ENCODE measurements at regions not wholly inside any gene's neighbourhood (a gene's known extent, or its start where the extent isn't known, plus 50 kb on each side); places are given as distances from the start of the nearest gene placed in this dataset.

DNA sequence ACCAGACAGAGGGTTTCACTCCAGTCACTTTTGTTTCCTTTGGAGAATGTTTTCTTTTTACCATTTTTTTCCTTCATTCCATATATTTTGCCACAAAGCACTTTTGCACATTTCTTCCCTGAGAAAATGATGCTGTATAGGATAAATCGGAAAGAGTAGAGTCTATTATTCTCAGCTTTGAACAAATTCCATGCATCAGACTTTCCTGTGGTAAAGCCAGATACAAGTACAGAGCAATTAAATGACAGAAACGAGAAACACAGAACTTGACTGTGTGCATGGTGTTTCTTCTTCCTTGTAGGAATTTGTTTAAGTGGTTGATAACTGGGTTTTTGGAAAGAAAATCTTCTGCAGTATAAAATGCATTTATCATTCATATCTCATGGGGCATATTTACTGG is 107.4 kb upstream of the CSNK1A1L start:
- no peak overlapping the region for H3K9ac ChIP-seq (ENCODE audit: insufficient read depth in 1 of 2, low read depth in 2 of 2, low read length in 2 of 2)
- ChIA-PET POLR2A (no interaction called here), CTCF (ENCODE audit: low intra/inter-chr PET ratio) (no interaction called here)
- H3K4me2 ChIP-seq (ENCODE audit: insufficient read depth, low read length): no peak overlapping the region
- no peak for FAIRE-seq
- H3K4me3 ChIP-seq: no peak overlapping the region
- no peak for DNase-seq (ENCODE audit: extremely low read depth in 1 of 4, low spot score in 3 of 4)
- H4K20me1 ChIP-seq (replicated peaks; ENCODE audit: control insufficient read depth, insufficient read depth, low read length): no peaks in the 10 kb centered on the region
- no peaks in the 10 kb centered on the region for H3K4me1 ChIP-seq (replicated peaks in 1 of 2; ENCODE audit: control insufficient read depth in 2 of 2, insufficient read depth in 2 of 2, low read length in 2 of 2)
- ATAC-seq: no peak
- in situ Hi-C loops (cut with MboI) (no loop called here), intact Hi-C loops (cut with micrococcal nuclease) (no loop called here)
- no peak overlapping the region for H3K27ac ChIP-seq (ENCODE audit: extremely low read depth, low read depth, low read length)
- H3K9me3 ChIP-seq (replicated peaks; ENCODE audit: control insufficient read depth, insufficient read depth, low read depth, low read length): no peaks in the 10 kb centered on the region
- no peak overlapping the region for H2AFZ ChIP-seq (ENCODE audit: low read depth, low read length)
- WGBS (ENCODE audit: insufficient coverage, low coverage, missing lambda C conversion rate): 0% methylated on average over 1 of the region's 2 CpGs
- no TSS peak for BruUV-seq (replicated peaks)
- TF ChIP-seq, protein P1, sequence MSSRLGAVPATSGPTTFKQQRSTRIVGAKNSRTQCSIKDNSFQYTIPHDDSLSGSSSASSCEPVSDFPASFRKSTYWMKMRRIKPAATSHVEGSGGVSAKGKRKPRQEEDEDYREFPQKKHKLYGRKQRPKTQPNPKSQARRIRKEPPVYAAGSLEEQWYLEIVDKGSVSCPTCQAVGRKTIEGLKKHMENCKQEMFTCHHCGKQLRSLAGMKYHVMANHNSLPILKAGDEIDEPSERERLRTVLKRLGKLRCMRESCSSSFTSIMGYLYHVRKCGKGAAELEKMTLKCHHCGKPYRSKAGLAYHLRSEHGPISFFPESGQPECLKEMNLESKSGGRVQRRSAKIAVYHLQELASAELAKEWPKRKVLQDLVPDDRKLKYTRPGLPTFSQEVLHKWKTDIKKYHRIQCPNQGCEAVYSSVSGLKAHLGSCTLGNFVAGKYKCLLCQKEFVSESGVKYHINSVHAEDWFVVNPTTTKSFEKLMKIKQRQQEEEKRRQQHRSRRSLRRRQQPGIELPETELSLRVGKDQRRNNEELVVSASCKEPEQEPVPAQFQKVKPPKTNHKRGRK (tag; IDR thresholded peaks at IDR 0.05): no peak
- TF ChIP-seq, protein P2, sequence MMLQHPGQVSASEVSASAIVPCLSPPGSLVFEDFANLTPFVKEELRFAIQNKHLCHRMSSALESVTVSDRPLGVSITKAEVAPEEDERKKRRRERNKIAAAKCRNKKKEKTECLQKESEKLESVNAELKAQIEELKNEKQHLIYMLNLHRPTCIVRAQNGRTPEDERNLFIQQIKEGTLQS (IDR thresholded peaks at IDR 0.05): no peak
- TF ChIP-seq, protein P2 (CRISPR knock-in tag; conservative IDR thresholded peaks at IDR 0.05): no peak
- TF ChIP-seq ZNF644 (tag; IDR thresholded peaks at IDR 0.05; ENCODE audit: low read depth): no peak
- TF ChIP-seq ETV6 (IDR thresholded peaks at IDR 0.05; ENCODE audit: borderline replicate concordance in 1 of 2, low read depth in 2 of 2, low read length in 1 of 2): no peak
- no peak for TF ChIP-seq ETV6 (CRISPR knock-in tag; IDR thresholded peaks at IDR 0.05; ENCODE audit: borderline replicate concordance)
- TF ChIP-seq, protein P3, sequence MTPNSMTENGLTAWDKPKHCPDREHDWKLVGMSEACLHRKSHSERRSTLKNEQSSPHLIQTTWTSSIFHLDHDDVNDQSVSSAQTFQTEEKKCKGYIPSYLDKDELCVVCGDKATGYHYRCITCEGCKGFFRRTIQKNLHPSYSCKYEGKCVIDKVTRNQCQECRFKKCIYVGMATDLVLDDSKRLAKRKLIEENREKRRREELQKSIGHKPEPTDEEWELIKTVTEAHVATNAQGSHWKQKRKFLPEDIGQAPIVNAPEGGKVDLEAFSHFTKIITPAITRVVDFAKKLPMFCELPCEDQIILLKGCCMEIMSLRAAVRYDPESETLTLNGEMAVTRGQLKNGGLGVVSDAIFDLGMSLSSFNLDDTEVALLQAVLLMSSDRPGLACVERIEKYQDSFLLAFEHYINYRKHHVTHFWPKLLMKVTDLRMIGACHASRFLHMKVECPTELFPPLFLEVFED (CRISPR knock-in tag; conservative IDR thresholded peaks at IDR 0.05): no peak
- no peak for TF ChIP-seq PHB (CRISPR knock-in tag; IDR thresholded peaks at IDR 0.05)
- TF ChIP-seq, protein P4, sequence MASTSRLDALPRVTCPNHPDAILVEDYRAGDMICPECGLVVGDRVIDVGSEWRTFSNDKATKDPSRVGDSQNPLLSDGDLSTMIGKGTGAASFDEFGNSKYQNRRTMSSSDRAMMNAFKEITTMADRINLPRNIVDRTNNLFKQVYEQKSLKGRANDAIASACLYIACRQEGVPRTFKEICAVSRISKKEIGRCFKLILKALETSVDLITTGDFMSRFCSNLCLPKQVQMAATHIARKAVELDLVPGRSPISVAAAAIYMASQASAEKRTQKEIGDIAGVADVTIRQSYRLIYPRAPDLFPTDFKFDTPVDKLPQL (IDR thresholded peaks at IDR 0.05; ENCODE audit: extremely low read depth, insufficient read length): no peak
- TF ChIP-seq ZSCAN29 (IDR thresholded peaks at IDR 0.05): no peak
- TF ChIP-seq, protein P5, sequence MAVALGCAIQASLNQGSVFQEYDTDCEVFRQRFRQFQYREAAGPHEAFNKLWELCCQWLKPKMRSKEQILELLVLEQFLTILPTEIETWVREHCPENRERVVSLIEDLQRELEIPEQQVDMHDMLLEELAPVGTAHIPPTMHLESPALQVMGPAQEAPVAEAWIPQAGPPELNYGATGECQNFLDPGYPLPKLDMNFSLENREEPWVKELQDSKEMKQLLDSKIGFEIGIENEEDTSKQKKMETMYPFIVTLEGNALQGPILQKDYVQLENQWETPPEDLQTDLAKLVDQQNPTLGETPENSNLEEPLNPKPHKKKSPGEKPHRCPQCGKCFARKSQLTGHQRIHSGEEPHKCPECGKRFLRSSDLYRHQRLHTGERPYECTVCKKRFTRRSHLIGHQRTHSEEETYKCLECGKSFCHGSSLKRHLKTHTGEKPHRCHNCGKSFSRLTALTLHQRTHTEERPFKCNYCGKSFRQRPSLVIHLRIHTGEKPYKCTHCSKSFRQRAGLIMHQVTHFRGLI (CRISPR knock-in tag; IDR thresholded peaks at IDR 0.05): no peak
- no peak for TF ChIP-seq HEY1 (CRISPR knock-in tag; IDR thresholded peaks at IDR 0.05; ENCODE audit: borderline replicate concordance)
- no peak for TF ChIP-seq C11orf30 (IDR thresholded peaks at IDR 0.05; ENCODE audit: low read depth)
- no peak for TF ChIP-seq NFIC (IDR thresholded peaks at IDR 0.05)
- TF ChIP-seq PHF8 (IDR thresholded peaks at IDR 0.05; ENCODE audit: borderline replicate concordance, low read length): no peak
- TF ChIP-seq SMAD3 (CRISPR knock-in tag; conservative IDR thresholded peaks at IDR 0.05): no peak
- TF ChIP-seq ETV1 (tag; conservative IDR thresholded peaks at IDR 0.05; ENCODE audit: low read depth): no peak
- TF ChIP-seq ZNF57 (CRISPR knock-in tag; IDR thresholded peaks at IDR 0.05): no peak
- TF ChIP-seq PHTF2 (CRISPR knock-in tag; IDR thresholded peaks at IDR 0.05): no peak
- no peaks in the 10 kb centered on the region for H3K9me1 ChIP-seq (ENCODE audit: control insufficient read depth, insufficient read depth, low read length)
- no peaks in the 10 kb centered on the region for H3K27me3 ChIP-seq (ENCODE audit: control insufficient read depth in 2 of 2, insufficient read depth in 2 of 2, low read length in 2 of 2)
- no peaks in the 10 kb centered on the region for H3K79me2 ChIP-seq (ENCODE audit: control insufficient read depth, insufficient read depth, low read length)
- no peaks in the 10 kb centered on the region for H3K36me3 ChIP-seq (ENCODE audit: control insufficient read depth, insufficient read depth, low read length)
